Natural killer cell (primary cell): ENCODE measurements at regions not wholly inside any gene's neighbourhood (a gene's known extent, or its start where the extent isn't known, plus 50 kb on each side); places are given as distances from the start of the nearest gene placed in this dataset.

Source experiments
- ATAC-seq, 3 donors: fragments of 150-1000 bp in 2 of 3; fragments of 200-7000 bp in 1 of 3; cut with Tn5 transposase; 1 replicate in 1 of 3; 2 replicates in 2 of 3; pipeline ENCODE4 v1.10.0; 2021; ENCODE audit warnings: mild to moderate bottlenecking in 2 of 3, moderate library complexity in 2 of 3
- DNase-seq, 2 donors: peaks; one replicate each; pipeline versions ENCODE4 v3.0.0 to v3.0.0-alpha.2; 2013 to 2021; ENCODE audit warnings: mixed read lengths in 1 of 2
- H3K27ac ChIP-seq: one replicate; pipeline ENCODE4 v1.5.1; 2013; ENCODE audit warnings: mild to moderate bottlenecking, low read length
- H3K27me3 ChIP-seq: one replicate; pipeline ENCODE4 v1.6.1; 2013; ENCODE audit warnings: low read length; ENCODE audit not compliant: control insufficient read depth, insufficient read depth
- H3K36me3 ChIP-seq: one replicate; pipeline ENCODE4 v1.6.1; 2013; ENCODE audit warnings: low read length; ENCODE audit not compliant: control insufficient read depth, insufficient read depth
- H3K4me1 ChIP-seq: one replicate; pipeline ENCODE4 v1.6.1; 2013; ENCODE audit warnings: low read length; ENCODE audit not compliant: control insufficient read depth, insufficient read depth
- H3K4me3 ChIP-seq: one replicate; pipeline ENCODE4 v1.5.1; 2013; ENCODE audit warnings: low read length
- H3K9me3 ChIP-seq: one replicate; pipeline ENCODE4 v1.6.1; 2013; ENCODE audit warnings: low read length; ENCODE audit not compliant: control insufficient read depth, insufficient read depth
- H3K27ac Mint-ChIP-seq, 2 donors: one replicate each; pipeline ENCODE4 v1.8.0; 2022; ENCODE audit warnings: mild to moderate bottlenecking in 2 of 2, mixed read lengths in 2 of 2, moderate library complexity in 1 of 2
- H3K27me3 Mint-ChIP-seq, 2 donors: one replicate each; pipeline ENCODE4 v1.8.0; 2022; ENCODE audit warnings: low read depth in 2 of 2, mixed read lengths in 2 of 2
- H3K36me3 Mint-ChIP-seq: one replicate; pipeline ENCODE4 v1.8.0; 2022; ENCODE audit warnings: mixed read lengths
- H3K4me1 Mint-ChIP-seq, 2 donors: one replicate each; pipeline ENCODE4 v1.8.0; 2022; ENCODE audit warnings: mixed read lengths in 2 of 2
- H3K4me3 Mint-ChIP-seq: one replicate; pipeline ENCODE4 v1.8.0; 2022; ENCODE audit warnings: mild to moderate bottlenecking, moderate library complexity, mixed read lengths
- H3K9me3 Mint-ChIP-seq, 2 donors: one replicate each; pipeline ENCODE4 v1.8.0; 2022; ENCODE audit warnings: mixed read lengths in 2 of 2
- CTCF ChIP-seq: fragments of 200-600 bp; IDR thresholded peaks from one replicate; pipeline ENCODE4 v1.8.0; 2022; ENCODE audit warnings: antibody characterized with exemption
- WGBS: methylation state at CpG from one replicate; pipeline ENCODE4 v1.1.7; 2013; ENCODE audit warnings: missing lambda C conversion rate; ENCODE audit not compliant: insufficient coverage; 5-methylcytosine and 5-hydroxymethylcytosine counted together
- intact Hi-C: fragments of 100-400 bp; cut with micrococcal nuclease; formaldehyde crosslinking; loops from one replicate; pipeline ENCODE4 v1.14.2; 2022

- Histone ChIP-seq H3K4me3 (no peak overlapping the region), H3K27me3 (no peaks in the 10 kb centered on the region), H3K27ac (no peak overlapping the region), H3K4me1 (no peaks in the 10 kb centered on the region), H3K36me3 (no peaks in the 10 kb centered on the region), H3K9me3 (no peaks in the 10 kb centered on the region)
- ATAC-seq (no peak), DNase-seq (no peak)
- Mint-ChIP-seq H3K4me1 (no peaks in the 10 kb centered on the region), H3K9me3 (peaks cover 2 to 7% of the 10 kb centered on the region in 2 donors), H3K4me3 (no peak overlapping the region), H3K27ac (no peak overlapping the region), H3K27me3 (peaks cover 0 to 8% of the 10 kb centered on the region in 2 donors), H3K36me3 (peaks cover 19% of the 10 kb centered on the region)
- TF ChIP-seq CTCF = no peak
- intact Hi-C loops = no loop called here
- WGBS = no CpG with 5 or more reads among the region's 2 CpGs
These were observed 286.3 kb upstream of the THRB start for GRCh38 chr3:24780991-24781390.

- H3K27ac Mint-ChIP-seq = no peak overlapping the region
- no peak for TF ChIP-seq CTCF
- WGBS = no CpG with 5 or more reads among the region's 3 CpGs
- no peaks in the 10 kb centered on the region for H3K4me1 Mint-ChIP-seq
- Histone ChIP-seq H3K4me1 (no peaks in the 10 kb centered on the region), H3K9me3 (no peaks in the 10 kb centered on the region), H3K36me3 (no peaks in the 10 kb centered on the region), H3K27me3 (no peaks in the 10 kb centered on the region), H3K27ac (no peak overlapping the region), H3K4me3 (no peak overlapping the region)
- ATAC-seq (no peak), DNase-seq (no peak)
- peaks cover 19% of the 10 kb centered on the region for H3K36me3 Mint-ChIP-seq
- no peak overlapping the region for H3K4me3 Mint-ChIP-seq
- H3K9me3 Mint-ChIP-seq = peaks cover 2 to 7% of the 10 kb centered on the region in 2 donors
- intact Hi-C loops = no loop called here
- H3K27me3 Mint-ChIP-seq = peaks cover under 1 to 8% of the 10 kb centered on the region in 2 donors
These were observed 286.8 kb upstream of the THRB start for GRCh38 chr3:24781454-24781853.

- Histone ChIP-seq H3K9me3 (no peaks in the 10 kb centered on the region), H3K27me3 (no peaks in the 10 kb centered on the region), H3K4me3 (no peak overlapping the region), H3K36me3 (no peaks in the 10 kb centered on the region), H3K27ac (no peak overlapping the region), H3K4me1 (no peaks in the 10 kb centered on the region)
- DNase-seq (no peak), ATAC-seq (no peak)
- no peak overlapping the region for H3K4me3 Mint-ChIP-seq
- no peaks in the 10 kb centered on the region for H3K36me3 Mint-ChIP-seq
- WGBS = 65% methylated on average over 5 of the region's 5 CpGs
- H3K9me3 Mint-ChIP-seq = no peaks in the 10 kb centered on the region
- intact Hi-C loops = no loop called here
- no peaks in the 10 kb centered on the region for H3K4me1 Mint-ChIP-seq
- H3K27ac Mint-ChIP-seq = no peak overlapping the region
- no peak for TF ChIP-seq CTCF
- H3K27me3 Mint-ChIP-seq = peaks cover 3 to 12% of the 10 kb centered on the region in 2 donors
These were observed 299.2 kb upstream of the THRB start for GRCh38 chr3:24793896-24794295.

GRCh38 chr3:24802614-24803013 is 308.0 kb upstream of the THRB start:
- H3K27ac Mint-ChIP-seq = no peak overlapping the region
- no peaks in the 10 kb centered on the region for H3K4me1 Mint-ChIP-seq
- intact Hi-C loops = no loop called here
- H3K27me3 Mint-ChIP-seq = peaks cover 2 to 6% of the 10 kb centered on the region in 2 donors
- H3K4me3 Mint-ChIP-seq = no peak overlapping the region
- H3K4me1 ChIP-seq = no peaks in the 10 kb centered on the region
- no peaks in the 10 kb centered on the region for H3K36me3 Mint-ChIP-seq
- H3K9me3 ChIP-seq = no peaks in the 10 kb centered on the region
- ATAC-seq = no peak
- DNase-seq = no peak
- WGBS = 60% methylated on average over 2 of the region's 2 CpGs
- TF ChIP-seq CTCF = no peak
- no peak overlapping the region for H3K27ac ChIP-seq
- H3K4me3 ChIP-seq = no peak overlapping the region
- no peaks in the 10 kb centered on the region for H3K9me3 Mint-ChIP-seq
- H3K36me3 ChIP-seq = no peaks in the 10 kb centered on the region
- no peaks in the 10 kb centered on the region for H3K27me3 ChIP-seq
